GM19455 (cell line): ENCODE measurements at regions not wholly inside any gene's neighbourhood (a gene's known extent, or its start where the extent isn't known, plus 50 kb on each side); places are given as distances from the start of the nearest gene placed in this dataset.

Experiments used
- ATAC-seq: cut with Tn5 transposase; IDR thresholded peaks from one replicate; pipeline ENCODE4 v1.9.1; 2021; ENCODE audit not compliant: unreplicated experiment

DNA sequence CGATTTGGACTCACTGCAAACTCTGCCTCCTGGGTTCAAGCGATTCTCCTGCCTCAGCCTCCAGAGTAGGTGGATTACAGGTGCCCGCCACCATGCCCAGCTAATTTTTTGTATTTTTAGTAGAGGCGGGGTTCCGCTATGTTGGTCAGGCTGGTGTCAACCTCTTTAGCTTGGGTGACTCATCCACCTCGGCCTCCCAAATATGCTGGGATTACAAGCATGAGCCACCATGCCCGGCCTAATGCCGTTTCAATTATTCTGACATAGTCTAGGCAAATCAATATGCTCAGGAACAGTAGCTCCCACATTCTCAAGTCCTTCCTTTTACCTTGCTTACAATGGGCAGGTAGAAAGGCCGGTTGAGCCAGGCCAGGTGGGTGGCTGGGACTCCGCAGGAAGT lies 82.0 kb upstream of the EEA1 start:
- ATAC-seq = no peak

DNA sequence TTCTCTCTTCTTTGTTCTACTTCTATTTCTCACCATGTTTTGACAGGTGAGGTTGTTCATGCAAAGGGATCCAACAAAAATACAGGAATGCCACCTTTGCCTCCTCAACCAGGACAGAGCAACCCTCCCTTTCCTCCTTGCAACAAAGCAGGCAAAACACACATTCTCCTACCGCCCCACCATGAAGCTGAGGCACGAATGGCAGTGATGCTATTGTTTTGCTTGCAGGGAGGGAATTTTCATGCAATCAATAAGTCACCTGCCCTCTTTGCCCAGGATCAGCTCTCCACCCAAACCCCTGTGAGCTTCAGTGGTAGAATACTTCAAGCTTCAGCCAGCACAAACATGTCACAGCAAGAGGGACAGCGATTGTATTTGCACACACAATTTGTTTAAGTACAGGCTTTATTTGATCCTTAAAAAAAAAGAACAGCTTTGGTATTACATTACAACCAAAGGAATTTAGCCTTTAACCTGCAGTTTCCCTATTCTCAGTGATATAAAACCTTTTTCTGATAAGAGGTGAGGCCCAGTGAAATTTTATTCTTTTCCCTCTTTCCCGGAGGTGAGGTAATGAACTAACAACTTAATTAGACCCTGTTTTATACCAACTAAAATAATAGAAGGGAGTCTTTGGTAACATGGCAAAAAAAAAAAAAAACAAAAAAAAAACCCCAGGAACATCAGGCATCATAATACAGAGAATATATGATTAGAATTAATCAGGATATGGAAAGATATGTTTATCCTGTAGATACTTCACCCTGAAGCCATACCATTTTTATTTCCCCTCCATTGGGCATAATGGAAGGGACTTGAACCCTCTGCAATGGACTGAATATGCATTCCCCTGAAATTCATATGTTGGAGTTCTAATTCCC lies 87.0 kb upstream of the EEA1 start:
- no peak for ATAC-seq

DNA sequence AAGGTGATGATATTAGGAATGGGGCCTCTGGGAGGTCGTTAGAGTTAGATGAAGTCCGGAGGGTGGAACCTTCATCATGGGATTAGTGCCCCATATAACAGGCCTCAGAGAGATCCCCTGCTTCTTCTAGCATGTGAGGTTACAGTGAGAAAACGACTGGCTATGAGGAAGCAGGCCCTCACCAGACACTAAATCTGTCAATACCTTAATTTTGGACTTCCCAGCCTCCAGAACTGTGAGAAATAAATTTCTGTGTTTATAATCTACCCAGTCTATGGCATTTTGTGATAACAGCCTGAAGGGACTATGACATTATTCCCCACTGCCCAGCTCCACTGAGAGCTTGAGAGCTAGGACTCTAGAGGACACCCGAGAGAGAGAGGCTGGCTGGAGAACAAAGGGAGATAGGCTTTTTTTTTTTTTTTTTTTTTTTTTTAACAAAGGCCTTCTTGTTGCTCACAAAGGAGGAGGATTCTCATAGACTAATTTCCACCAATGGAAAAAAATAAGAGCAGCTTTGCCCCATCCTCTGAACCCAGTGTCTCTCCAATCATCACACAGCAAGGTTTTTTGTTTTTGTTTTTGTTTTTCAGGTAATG lies 87.8 kb upstream of the EEA1 start:
- ATAC-seq = no peak

DNA sequence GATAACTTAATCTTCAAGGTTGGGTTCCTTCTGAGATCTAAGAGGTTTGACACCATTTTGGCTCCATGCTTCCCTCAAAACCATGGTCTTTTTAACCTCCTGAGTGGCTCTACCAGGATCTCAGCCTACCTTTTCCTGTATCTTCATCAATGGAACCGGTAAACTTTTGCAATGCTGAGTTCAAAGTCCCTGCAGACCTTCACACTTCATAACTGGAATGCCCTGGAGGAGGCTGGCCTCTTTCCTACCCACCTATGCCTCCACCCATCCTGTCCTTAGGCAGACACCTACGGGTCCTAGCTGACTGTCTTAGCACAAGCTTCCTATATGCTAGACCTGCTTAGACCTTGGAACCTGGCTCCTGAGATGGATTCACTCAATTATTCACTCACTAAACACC lies 89.5 kb upstream of the EEA1 start:
- ATAC-seq = no peak

DNA sequence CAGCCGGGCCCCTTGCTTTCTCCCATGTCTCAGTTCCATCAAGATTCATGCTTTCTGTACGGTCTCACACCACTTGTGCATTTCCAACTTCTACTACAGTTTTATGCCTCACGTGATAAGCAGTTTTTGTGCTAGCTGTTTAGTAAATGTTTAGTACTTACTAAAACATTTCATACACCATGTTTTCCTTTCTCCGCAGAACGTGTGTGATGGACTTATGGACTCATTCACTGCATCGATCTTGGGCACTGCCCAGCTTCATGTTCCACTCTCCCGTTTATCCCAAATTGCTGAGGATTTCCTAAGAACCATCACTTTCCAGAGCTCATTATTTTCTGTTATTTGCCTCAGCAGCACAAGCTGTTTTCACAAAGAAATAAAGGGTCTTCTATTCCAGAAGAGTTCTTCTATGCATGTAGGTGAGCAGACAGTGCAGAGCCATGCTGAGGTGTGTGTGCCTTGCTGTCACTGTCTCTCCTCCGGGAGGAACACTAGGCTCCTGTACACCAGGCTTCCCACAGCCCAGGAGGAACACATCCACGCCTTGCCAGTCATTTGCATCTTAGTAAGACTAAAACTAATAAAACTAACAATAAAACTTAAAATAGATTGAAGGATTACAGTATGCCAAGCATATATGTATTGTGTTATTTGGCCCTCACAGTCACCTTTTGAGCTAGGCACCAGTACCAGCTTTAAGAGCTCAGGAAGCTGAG lies 90.3 kb upstream of the EEA1 start:
- ATAC-seq = no peak

DNA sequence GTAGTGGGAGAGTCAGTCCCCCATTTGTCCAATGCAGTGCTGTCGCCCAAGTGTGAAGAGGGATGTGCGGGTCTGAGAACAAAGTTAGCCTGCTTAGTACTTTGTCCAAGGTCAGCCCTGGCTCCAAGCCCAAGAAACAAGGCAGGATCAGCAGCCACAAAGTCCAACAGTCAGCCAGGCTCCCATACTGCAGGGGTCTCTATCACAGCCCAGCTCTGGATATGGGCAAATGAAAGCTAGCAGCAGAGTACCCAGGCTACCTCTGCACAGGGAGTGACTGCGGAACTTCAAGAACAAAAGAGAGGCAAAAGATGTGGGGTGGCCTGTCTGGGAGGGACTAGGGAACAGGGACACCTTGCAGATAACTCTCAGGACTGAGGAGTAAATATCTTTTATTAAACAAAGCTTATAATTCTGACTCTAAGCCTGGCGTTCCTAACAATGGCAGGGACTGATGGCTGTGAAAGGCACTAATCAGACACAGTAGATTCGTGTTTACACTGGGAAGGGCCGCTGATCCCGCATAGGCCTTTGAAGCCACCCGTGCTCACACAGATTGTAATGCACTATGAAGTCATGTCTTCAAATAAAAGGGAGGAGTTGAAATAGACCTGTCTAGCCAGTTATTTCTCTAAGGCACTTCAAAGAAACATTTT lies 91.0 kb upstream of the EEA1 start:
- no peak for ATAC-seq

DNA sequence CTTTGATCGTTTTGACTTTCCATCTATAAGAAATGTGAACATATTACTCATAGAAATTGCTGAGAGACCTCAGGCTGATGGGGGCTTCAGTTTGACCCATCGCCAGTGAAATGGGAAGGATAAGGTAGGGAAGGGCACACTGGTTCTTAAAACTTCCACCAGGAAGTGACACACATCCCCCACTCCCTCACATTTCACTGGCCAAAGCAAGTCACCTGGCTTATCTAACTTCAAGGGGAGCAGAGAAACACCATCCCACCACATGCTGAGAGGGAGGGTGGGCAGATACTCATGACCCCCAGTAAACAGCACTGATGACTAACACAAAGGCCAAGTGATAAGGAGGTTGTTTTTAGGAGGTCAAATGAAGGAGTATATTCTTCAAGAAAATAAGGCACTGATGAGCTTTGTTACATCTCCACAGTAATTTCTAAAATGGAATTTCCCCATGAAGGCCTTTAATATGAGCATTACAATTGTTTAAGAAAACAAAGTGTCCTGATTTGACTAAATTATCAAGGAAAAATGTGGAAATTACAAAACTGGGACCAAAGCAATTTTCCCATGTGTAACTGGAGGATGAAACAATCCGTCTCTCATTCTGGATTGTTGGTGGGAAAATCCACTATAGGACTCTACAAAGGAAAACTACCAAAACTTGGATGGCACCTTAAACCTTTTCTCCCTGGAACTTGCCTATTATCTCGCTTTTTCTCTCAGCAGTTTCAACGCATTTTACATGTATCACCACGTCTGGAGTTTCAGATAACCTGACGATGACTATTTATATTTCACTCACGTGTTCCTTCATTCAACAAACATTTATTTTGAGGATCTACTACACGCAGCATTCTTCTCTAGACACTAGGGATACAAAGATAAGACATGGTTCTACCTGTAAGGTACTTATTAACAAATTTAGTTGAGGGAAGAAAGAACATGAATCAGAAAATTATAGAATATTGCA lies 91.8 kb upstream of the EEA1 start:
- ATAC-seq = no peak

DNA sequence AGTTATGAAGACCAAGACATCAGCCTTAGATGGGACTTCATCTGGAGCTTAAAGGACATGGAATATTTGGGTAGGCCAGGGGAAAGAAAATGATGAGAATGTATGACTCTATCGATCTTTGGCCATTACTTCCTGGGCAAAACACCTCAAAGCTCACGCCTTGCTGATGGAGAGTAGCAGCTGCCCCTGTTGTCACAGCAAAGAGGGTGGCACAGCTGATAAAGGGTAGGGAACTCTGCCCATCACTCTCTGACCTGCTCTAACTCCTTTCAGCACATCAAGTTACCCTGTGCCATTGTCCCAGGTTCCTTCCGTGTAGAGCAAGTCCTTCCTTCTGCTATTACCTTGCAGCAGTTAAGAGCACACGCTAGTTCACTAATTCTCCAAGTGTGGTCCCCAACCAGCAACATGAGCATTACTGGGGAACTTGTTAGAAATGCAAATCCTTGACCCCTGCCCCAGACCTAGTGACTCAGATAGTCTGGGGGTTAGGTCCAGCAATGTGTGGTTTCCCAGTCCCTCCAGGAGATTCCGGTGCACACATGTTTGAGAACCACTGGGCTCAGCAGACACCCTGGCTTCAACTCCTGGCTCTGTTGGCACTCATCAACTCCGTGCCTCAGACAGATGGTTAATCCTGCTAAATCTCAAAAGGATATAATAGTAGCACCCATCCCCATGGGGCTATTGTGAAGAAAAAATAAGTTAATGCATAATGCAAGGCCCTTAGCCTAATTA lies 93.7 kb upstream of the EEA1 start:
- no peak for ATAC-seq

DNA sequence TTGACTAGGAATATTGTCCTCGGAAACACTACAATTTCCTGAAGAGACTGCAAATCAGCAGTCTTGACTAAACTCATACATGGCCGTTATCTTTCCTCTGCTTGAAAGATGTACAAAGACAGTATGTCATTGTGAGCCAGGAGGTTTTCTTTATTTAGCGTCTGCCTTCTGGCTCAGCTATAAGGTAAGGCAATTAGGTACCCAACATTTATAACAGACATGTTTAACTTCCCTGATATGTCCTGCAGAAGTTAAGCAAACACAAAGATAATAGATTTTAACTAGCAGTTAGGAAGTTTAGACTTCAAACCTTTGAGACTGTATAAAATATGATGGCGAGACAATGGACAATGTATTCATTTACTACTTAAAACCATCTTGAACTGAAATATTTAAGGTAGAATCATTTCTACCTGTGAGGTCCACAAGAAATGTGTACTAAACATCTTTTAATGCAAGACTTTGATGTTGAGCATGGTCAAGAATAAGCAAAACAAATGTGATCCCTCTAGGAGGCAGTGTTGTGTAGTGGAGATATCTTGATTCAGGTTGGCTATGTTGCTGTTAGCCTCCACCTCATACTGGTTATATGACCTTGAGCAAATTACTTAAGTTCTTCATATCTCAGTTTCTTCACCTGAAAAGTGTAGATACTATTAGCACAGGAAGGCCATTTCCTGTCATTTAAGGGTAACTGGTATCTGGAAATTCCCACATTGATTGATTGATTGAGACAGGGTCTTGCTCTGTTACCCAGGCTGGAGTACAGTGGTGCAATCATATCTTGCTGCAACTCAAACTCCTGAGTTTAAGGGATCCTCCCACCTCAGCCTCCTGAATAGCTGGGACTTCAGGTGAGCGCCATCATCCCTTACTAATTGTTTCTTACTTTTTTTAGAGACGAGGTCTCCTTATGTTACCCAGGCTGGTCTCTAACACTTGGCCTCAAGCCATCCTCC lies 96.3 kb upstream of the EEA1 start:
- ATAC-seq = peak; percentile 69

DNA sequence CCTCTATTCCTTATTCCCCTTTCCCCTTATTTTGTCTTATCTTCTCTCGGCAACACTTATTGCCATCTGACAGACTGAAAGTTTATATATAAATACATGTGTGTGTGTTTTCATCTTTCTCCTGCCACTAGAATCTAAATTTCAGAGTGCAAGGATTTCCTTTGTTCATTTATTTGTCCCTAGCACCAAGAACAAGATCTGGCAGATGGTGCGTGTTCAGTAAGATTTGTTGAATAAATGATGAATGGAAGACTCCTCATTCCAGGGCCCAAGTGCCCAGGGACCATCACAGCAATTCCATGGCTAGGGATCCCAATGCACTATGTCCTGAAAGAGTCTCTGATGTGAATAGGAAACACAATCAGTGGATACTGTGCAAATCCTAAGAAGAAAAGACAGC lies 97.9 kb upstream of the EEA1 start:
- no peak for ATAC-seq

DNA sequence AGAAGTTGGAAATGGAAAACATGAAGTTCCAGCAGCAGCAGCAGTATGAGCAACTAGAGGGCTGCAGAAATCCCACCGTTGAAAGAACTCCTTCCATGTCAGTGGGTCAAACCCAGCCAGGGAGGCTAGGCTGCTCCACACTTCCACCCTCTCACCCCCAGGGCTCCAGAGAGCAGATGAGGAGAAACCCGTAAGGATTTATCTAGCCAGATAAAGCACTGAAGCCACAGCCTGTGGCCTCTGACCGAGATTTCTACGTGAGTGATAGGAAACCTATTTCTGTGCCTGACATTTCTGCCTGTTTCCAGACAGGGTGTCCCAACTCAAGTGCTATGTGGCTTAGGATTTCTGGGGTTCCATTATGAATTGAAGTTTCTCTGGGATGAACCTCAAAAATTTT lies 100.0 kb upstream of the EEA1 start:
- ATAC-seq = no peak

DNA sequence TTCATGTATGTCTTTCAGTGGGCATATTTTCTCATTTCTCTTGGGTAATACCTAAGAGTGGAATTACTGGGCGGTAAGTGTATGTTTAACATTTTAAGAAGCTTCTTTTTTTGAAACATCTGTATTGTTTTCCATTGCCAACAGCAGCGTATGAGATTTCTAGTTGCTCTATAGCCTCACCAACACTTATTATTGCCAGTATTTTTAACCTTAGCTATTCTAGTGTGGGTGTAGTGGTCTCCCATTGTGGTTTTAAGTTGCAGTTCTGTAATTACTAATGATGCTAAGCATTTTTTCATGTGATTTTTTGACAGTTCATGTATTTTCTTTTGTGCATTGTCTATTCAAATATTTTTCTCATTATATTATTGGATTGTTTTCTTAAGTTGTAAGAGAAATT lies 101.9 kb upstream of the EEA1 start:
- ATAC-seq = no peak

DNA sequence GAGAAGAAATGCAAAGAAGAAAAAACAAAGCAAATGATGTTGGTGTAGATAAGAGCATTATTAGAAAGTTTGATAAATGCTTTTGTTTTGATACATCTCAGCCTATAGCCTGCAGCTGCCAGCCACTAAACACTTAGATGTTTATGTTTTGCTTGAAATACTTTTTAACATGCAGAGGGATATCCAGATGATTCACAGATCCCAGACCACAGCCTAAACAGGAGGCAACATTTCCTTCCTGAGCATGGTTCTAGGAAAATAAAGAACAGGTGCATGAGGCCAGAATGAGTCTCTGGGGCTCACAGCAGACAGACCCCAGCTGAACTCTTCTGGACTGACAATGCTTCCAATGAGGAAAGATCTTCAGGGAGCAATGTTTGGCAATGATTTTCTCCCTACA lies 103.7 kb upstream of the EEA1 start:
- ATAC-seq = no peak

DNA sequence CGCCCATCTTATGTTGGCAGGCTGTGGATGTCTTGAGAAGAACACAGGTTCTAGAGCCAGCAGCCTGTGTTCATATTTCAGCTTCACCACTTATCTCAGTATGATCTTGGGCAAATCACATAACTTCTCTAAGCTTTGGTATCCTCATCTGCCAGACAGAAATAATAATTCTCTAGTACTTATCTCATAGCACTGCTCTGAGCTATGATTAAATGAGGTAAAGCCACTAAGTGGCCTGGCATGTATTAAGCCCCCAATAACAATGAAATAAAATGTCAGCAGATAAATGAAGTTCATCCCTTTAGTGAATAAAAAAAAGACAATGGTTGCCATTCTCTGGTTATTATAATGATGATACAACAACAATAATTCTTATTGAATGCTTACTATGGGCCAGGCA lies 104.9 kb upstream of the EEA1 start:
- ATAC-seq = no peak

DNA sequence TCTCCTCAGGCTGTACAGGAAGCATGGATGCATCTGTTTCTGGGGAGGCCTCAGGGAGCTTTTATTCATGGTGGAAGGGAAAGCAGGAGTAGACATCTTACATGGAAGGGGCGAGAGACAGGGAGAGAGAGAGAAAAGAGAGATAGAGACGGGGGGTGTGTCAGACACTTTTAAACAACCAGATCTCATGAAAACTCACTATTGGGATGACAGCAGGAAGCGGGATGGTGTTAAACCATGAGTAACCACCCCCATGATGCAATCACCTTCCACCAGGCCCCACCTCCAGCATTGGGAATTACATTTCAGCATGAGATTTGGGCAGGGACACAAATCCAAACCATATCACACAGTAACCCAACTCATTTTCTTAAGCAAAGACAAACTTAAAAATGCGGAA lies 110.0 kb upstream of the EEA1 start:
- ATAC-seq = no peak

DNA sequence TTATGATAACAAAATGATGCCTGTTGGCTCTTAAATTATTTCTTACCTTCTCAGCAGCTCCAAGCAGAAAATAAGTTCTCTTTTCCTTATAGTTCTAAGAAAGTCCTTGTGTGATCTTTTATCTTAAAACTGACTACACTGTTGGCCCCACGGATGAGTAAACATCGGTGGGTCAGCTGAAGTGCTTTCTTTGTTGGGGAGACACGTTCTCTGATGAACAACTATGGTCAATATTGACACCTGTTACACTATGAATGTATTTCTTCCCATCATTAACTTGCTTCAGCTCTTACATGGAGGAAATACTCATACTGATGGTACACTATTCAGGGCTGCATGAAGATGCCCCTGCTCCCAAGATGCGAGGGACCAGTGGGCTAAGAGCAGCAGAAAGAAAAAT lies 110.8 kb upstream of the EEA1 start:
- ATAC-seq = no peak

DNA sequence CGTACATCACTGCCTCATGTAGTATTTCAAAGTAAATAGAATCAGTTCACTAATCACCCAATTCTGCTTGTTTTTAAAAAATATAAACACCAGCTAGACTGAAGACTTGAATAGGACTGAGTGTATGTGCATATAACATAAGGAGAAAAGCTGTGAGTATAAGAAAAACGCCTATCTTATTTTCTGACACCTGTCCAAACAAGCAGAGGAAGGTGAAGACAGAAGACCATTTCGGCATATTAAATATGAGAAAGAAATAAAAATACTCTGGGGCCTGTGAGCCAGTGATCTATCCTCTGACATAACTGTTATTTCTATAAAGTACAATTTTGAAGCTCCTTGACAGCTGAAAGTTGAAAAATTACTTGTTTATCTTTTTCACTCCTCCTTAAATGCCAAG lies 111.3 kb upstream of the EEA1 start:
- no peak for ATAC-seq

DNA sequence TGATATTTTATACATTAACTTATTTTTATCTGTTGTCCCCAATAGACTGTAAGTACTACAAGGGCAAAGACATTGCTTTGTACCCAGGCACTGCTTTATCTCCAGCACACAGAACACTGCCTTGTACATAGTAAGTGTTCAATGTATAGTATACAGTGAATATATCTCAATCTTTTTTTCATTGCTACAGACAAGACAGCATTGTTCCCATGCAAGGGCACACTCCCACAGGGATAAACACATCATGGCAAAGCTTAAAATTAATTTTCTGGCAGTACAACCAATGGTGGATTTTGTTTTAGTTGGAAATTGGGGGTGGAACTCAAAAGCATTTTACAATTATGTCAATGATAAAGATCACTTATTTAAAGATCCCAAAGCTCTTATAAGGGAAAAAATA lies 112.3 kb upstream of the EEA1 start:
- no peak for ATAC-seq

DNA sequence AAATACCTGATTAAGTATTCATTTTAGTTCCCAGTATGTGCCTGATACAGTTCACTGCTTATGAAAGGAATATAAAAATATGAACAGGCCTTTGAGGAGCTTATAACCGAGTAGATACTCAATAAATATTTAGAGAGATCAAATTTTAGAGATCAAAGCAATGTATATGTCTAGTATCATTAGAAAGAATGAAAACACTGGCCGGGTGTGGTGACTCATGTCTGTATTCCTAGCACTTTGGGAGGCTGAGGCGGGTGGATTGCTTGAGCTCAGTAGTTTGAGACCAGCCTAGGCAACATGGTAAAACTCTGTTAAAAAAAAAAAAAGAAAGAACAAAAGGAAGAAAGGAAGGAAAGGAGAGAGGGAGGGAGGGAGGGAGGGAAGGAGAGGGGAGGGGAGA lies 113.2 kb upstream of the EEA1 start:
- no peak for ATAC-seq
